ENCODE measurements at regions not wholly inside any gene's neighbourhood (a gene's known extent, or its start where the extent isn't known, plus 50 kb on each side); places are given as distances from the start of the nearest gene placed in this dataset.

GRCh38 chr3:43959498-43960447, 269.0 kb downstream of the ABHD5 start:
- Histone ChIP-seq H2AFZ (ENCODE audit: low read length) (no peak overlapping the region), H3K9me3 (ENCODE audit: control insufficient read depth, insufficient read depth, low read depth, low read length) (no peaks in the 10 kb centered on the region), H3K27me3 (ENCODE audit: control insufficient read depth, insufficient read depth, low read length) (peaks cover 16% of the 10 kb centered on the region), H3K4me1 (ENCODE audit: control insufficient read depth, extremely low read depth, insufficient read depth, low read length) (no peaks in the 10 kb centered on the region), H3K36me3 (ENCODE audit: control insufficient read depth, insufficient read depth, low read length) (no peaks in the 10 kb centered on the region), H3K9ac (ENCODE audit: insufficient read depth, low read length) (no peak overlapping the region), H3K4me3 (replicated peaks in 1 of 4; ENCODE audit: control extremely low read depth in 1 of 4, insufficient read depth in 1 of 4, low read depth in 3 of 4, low read length in 4 of 4) (no peak overlapping the region), H3K27ac (ENCODE audit: insufficient read depth, low read length) (no peak overlapping the region), H4K20me1 (ENCODE audit: control insufficient read depth, extremely low read depth, insufficient read depth, low read length) (no peaks in the 10 kb centered on the region), H3K79me2 (ENCODE audit: control insufficient read depth, insufficient read depth, low read length) (no peaks in the 10 kb centered on the region), H3K4me2 (ENCODE audit: extremely low read depth, insufficient read depth, low read length) (no peak overlapping the region)
- TF ChIP-seq EZH2 (IDR thresholded peaks at IDR 0.05; ENCODE audit: low read length, missing control alignments) (no peak), CTCF (conservative IDR thresholded peaks at IDR 0.05 in 1 of 2, IDR thresholded peaks at IDR 0.05 in 1 of 2; ENCODE audit: low read depth in 1 of 2, low read length in 2 of 2) (no peak)
- DNase-seq (ENCODE audit: low read depth in 2 of 2): no peak

- H2AFZ ChIP-seq (ENCODE audit: low read length): no peak overlapping the region
- no peaks in the 10 kb centered on the region for H3K79me2 ChIP-seq (ENCODE audit: control insufficient read depth, insufficient read depth, low read length)
- H3K36me3 ChIP-seq (ENCODE audit: control insufficient read depth, insufficient read depth, low read length): no peaks in the 10 kb centered on the region
- peak; percentile 13 to 23 for DNase-seq (ENCODE audit: low read depth in 2 of 2)
- TF ChIP-seq EZH2 (IDR thresholded peaks at IDR 0.05; ENCODE audit: low read length, missing control alignments): no peak
- no peak for TF ChIP-seq CTCF (conservative IDR thresholded peaks at IDR 0.05 in 1 of 2, IDR thresholded peaks at IDR 0.05 in 1 of 2; ENCODE audit: low read depth in 1 of 2, low read length in 2 of 2)
- no peak overlapping the region for H3K9ac ChIP-seq (ENCODE audit: insufficient read depth, low read length)
- no peaks in the 10 kb centered on the region for H3K4me1 ChIP-seq (ENCODE audit: control insufficient read depth, extremely low read depth, insufficient read depth, low read length)
- H3K27me3 ChIP-seq (ENCODE audit: control insufficient read depth, insufficient read depth, low read length): peaks cover 11% of the 10 kb centered on the region
- no peaks in the 10 kb centered on the region for H4K20me1 ChIP-seq (ENCODE audit: control insufficient read depth, extremely low read depth, insufficient read depth, low read length)
- H3K4me3 ChIP-seq (replicated peaks in 1 of 4; ENCODE audit: control extremely low read depth in 1 of 4, insufficient read depth in 1 of 4, low read depth in 3 of 4, low read length in 4 of 4): no peak overlapping the region
- no peak overlapping the region for H3K4me2 ChIP-seq (ENCODE audit: extremely low read depth, insufficient read depth, low read length)
- H3K27ac ChIP-seq (ENCODE audit: insufficient read depth, low read length): no peak overlapping the region
- H3K9me3 ChIP-seq (ENCODE audit: control insufficient read depth, insufficient read depth, low read depth, low read length): no peaks in the 10 kb centered on the region
These were observed 269.7 kb downstream of the ABHD5 start for GRCh38 chr3:43960448-43960840.

DNA sequence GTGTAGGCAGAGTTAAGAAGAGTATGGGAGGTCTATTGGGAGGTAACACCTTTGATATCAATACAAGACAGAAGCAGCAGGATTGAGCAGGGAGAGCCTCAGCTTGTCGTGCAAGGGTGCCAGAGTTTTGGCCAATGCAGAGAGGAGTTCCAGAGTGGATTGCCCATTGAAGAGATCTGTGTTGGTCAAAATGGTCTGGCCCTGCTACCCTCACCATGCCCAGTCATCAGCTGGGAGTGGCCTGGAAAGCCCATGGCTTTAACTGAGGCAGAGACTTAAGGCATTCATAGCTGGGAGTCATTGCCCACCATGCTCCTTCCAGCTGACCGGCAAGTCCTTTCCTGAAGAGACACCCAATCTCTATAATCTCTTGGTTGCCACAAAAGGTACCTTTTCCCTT, 271.3 kb downstream of the ABHD5 start:
- no peak overlapping the region for H3K9ac ChIP-seq (ENCODE audit: insufficient read depth, low read length)
- no peaks in the 10 kb centered on the region for H4K20me1 ChIP-seq (ENCODE audit: control insufficient read depth, extremely low read depth, insufficient read depth, low read length)
- no peak overlapping the region for H3K4me3 ChIP-seq (replicated peaks in 1 of 4; ENCODE audit: control extremely low read depth in 1 of 4, insufficient read depth in 1 of 4, low read depth in 3 of 4, low read length in 4 of 4)
- H3K79me2 ChIP-seq (ENCODE audit: control insufficient read depth, insufficient read depth, low read length): no peaks in the 10 kb centered on the region
- no peak for DNase-seq (ENCODE audit: low read depth in 2 of 2)
- no peaks in the 10 kb centered on the region for H3K4me1 ChIP-seq (ENCODE audit: control insufficient read depth, extremely low read depth, insufficient read depth, low read length)
- H3K27me3 ChIP-seq (ENCODE audit: control insufficient read depth, insufficient read depth, low read length): peaks cover 8% of the 10 kb centered on the region
- TF ChIP-seq CTCF (conservative IDR thresholded peaks at IDR 0.05 in 1 of 2, IDR thresholded peaks at IDR 0.05 in 1 of 2; ENCODE audit: low read depth in 1 of 2, low read length in 2 of 2): no peak
- no peak for TF ChIP-seq EZH2 (IDR thresholded peaks at IDR 0.05; ENCODE audit: low read length, missing control alignments)
- H3K27ac ChIP-seq (ENCODE audit: insufficient read depth, low read length): no peak overlapping the region
- H3K36me3 ChIP-seq (ENCODE audit: control insufficient read depth, insufficient read depth, low read length): no peaks in the 10 kb centered on the region
- H3K9me3 ChIP-seq (ENCODE audit: control insufficient read depth, insufficient read depth, low read depth, low read length): no peaks in the 10 kb centered on the region
- no peak overlapping the region for H2AFZ ChIP-seq (ENCODE audit: low read length)
- H3K4me2 ChIP-seq (ENCODE audit: extremely low read depth, insufficient read depth, low read length): no peak overlapping the region

Measured in fibroblast of lung (primary cell).